ENCODE measurements at regions not wholly inside any gene's neighbourhood (a gene's known extent, or its start where the extent isn't known, plus 50 kb on each side); places are given as distances from the start of the nearest gene placed in this dataset.

- TF ChIP-seq POLR2A (IDR thresholded peaks at IDR 0.05) (no peak), CTCF (IDR thresholded peaks at IDR 0.05) (no peak)
Measured at GRCh38 chr1:56320464-56321149, 258.8 kb downstream of the PLPP3 start.

Data from testis (tissue), 2 donors.